ENCODE measurements at regions not wholly inside any gene's neighbourhood (a gene's known extent, or its start where the extent isn't known, plus 50 kb on each side); places are given as distances from the start of the nearest gene placed in this dataset.
A peak's percentile ranks its signal among the peaks of the same experiment; 100 is the strongest.

GRCh38 chr14:106844608-106845285, 1318.4 kb downstream of the TMEM121 start (continued):
- no peak; the same call in 1 of the 2 replicates for TF ChIP-seq FOXP4 (CRISPR knock-in tag; IDR thresholded peaks at IDR 0.05)
- TF ChIP-seq SYNCRIP (IDR thresholded peaks at IDR 0.05; ENCODE audit: insufficient read depth, low read depth, low read length): no peak
- TF ChIP-seq RFX5 (IDR thresholded peaks at IDR 0.05; ENCODE audit: low read depth, low read length): no peak
- no peak for TF ChIP-seq HES4 (CRISPR knock-in tag; IDR thresholded peaks at IDR 0.05; ENCODE audit: borderline replicate concordance)
- peak; percentile 39 to 86; a peak in 3 of 4 replicates for TF ChIP-seq HMGXB4 (CRISPR knock-in tag; IDR thresholded peaks at IDR 0.05; ENCODE audit: borderline replicate concordance in 1 of 2, low read depth in 1 of 2)
- TF ChIP-seq HOXD1 (CRISPR knock-in tag; IDR thresholded peaks at IDR 0.05): no peak
- no peak; the same call in 1 of the 2 replicates for TF ChIP-seq PATZ1 (CRISPR knock-in tag; IDR thresholded peaks at IDR 0.05)
- TF ChIP-seq ZBTB42 (CRISPR knock-in tag; IDR thresholded peaks at IDR 0.05): no peak
- no peak for TF ChIP-seq REPIN1 (CRISPR knock-in tag; IDR thresholded peaks at IDR 0.05; ENCODE audit: borderline replicate concordance, low read depth)
- no peak for TF ChIP-seq SMARCE1 (IDR thresholded peaks at IDR 0.05; ENCODE audit: borderline replicate concordance)
- TF ChIP-seq GTF3A (CRISPR knock-in tag; conservative IDR thresholded peaks at IDR 0.05): no peak
- no peak for TF ChIP-seq FOXK2 (IDR thresholded peaks at IDR 0.05)
- no peak for TF ChIP-seq PAX8 (CRISPR knock-in tag; IDR thresholded peaks at IDR 0.05; ENCODE audit: borderline replicate concordance)
- TF ChIP-seq NFE2 (CRISPR knock-in tag; IDR thresholded peaks at IDR 0.05): no peak
- no peak; the same call in 1 of the 2 replicates for TF ChIP-seq TBX2 (CRISPR knock-in tag; IDR thresholded peaks at IDR 0.05; ENCODE audit: borderline replicate concordance)
- TF ChIP-seq MAFF (IDR thresholded peaks at IDR 0.05; ENCODE audit: low read depth, low read length): no peak

Measured in HepG2 (cell line).